ENCODE measurements at regions not wholly inside any gene's neighbourhood (a gene's known extent, or its start where the extent isn't known, plus 50 kb on each side); places are given as distances from the start of the nearest gene placed in this dataset.

DNA sequence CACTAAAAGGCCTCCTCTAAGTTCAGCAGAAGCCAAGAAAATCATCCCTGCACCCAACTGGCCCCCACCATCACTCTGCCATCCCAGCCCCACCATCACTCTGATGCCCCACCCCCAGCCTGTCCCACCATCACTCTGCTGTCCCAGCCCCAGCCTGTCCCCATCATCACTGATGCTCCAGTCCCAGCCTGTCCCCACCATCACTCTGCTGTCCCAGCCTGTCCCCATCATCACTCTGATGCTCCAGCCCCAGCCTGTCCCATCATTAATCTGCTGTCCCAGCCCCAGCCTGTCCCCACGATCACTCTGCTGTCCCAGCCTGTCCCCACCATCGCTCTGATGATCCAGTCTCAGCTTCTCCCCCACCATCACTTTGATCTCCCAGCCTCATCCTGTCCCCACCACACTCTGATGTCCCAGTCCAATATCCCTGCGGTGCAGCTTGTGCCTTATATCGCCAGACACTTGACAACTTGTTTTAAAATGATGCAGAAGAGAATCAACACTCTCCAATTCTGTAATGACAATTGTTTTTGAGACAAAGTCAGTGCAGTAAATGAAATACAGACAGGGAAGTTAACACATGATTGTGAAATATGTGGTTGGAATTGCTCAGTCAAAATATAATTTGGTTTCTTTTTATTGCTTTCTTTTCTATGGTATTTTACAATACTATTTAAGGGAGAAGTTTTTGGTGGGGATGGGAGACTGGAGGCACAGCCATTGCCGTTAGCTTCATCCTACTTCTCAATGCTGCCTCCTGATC is 100.8 kb downstream of the TNFAIP3 start:
- no peak overlapping the region for H3K27ac ChIP-seq (ENCODE audit: extremely low read depth, low read depth, low read length)
- no peak for FAIRE-seq
- no peaks in the 10 kb centered on the region for H3K9me1 ChIP-seq (ENCODE audit: control insufficient read depth, insufficient read depth, low read length)
- intact Hi-C loops (cut with micrococcal nuclease), result no loop called here
- POLR2A ChIA-PET, result interaction anchor here (0.5 kb wide), 1 partner anchor 391 kb away, joined by 3 read pairs; no protein-coding TSS in a partner anchor
- TF ChIP-seq GTF2E2 (tag; IDR thresholded peaks at IDR 0.05) (0 out of 2 replicates have a peak, but pooled peaks have one; percentile 21), CEBPB (tag; IDR thresholded peaks at IDR 0.05) (peak; percentile 94), TRIM24 (IDR thresholded peaks at IDR 0.05) (0 out of 4 replicates have a peak, but pooled peaks of 1 of the 2 experiments have one; percentile 51), CEBPG (CRISPR knock-in tag; IDR thresholded peaks at IDR 0.05) (peak; percentile 85), CEBPG (tag; conservative IDR thresholded peaks at IDR 0.05 in 1 of 2, IDR thresholded peaks at IDR 0.05 in 1 of 2) (peak; percentile 77 to 94), TEAD1 (CRISPR knock-in tag; IDR thresholded peaks at IDR 0.05) (no peak)
- H3K27me3 ChIP-seq (ENCODE audit: control insufficient read depth in 2 of 2, insufficient read depth in 2 of 2, low read length in 2 of 2), result no peaks in the 10 kb centered on the region
- H3K4me1 ChIP-seq (replicated peaks in 1 of 2; ENCODE audit: control insufficient read depth in 2 of 2, insufficient read depth in 2 of 2, low read length in 2 of 2), result peaks cover 7 to 28% of the 10 kb centered on the region in 2 experiments; a peak in 3 of 5 replicates
- CTCF ChIA-PET (ENCODE audit: low intra/inter-chr PET ratio), result interaction anchor here (0.6 kb wide), 1 partner anchor 323 kb away, joined by 3 read pairs; no protein-coding TSS in a partner anchor
- no TSS peak for BruUV-seq (replicated peaks)
- peak; percentile 12; the same call in 2 of the 3 replicates for ATAC-seq
- H3K9me3 ChIP-seq (replicated peaks; ENCODE audit: control insufficient read depth, insufficient read depth, low read depth, low read length), result no peaks in the 10 kb centered on the region
- no peak overlapping the region for H3K4me3 ChIP-seq
- H4K20me1 ChIP-seq (replicated peaks; ENCODE audit: control insufficient read depth, insufficient read depth, low read length), result no peaks in the 10 kb centered on the region
- H3K9ac ChIP-seq (ENCODE audit: insufficient read depth in 1 of 2, low read depth in 2 of 2, low read length in 2 of 2), result peak overlapping the region in 1 of 2 experiments; percentile 18; a peak in 1 of 4 replicates
- DNase-seq (ENCODE audit: extremely low read depth in 1 of 4, low spot score in 3 of 4), result no peak
- no peaks in the 10 kb centered on the region for H3K36me3 ChIP-seq (ENCODE audit: control insufficient read depth, insufficient read depth, low read length)
- H3K79me2 ChIP-seq (ENCODE audit: control insufficient read depth, insufficient read depth, low read length), result no peaks in the 10 kb centered on the region
- in situ Hi-C loops (cut with MboI), result loop anchor here (10.0 kb wide), 1 partner anchor 263 kb away; no protein-coding TSS in a partner anchor
- no peak overlapping the region for H2AFZ ChIP-seq (ENCODE audit: low read depth, low read length)
- H3K4me2 ChIP-seq (ENCODE audit: insufficient read depth, low read length), result no peak overlapping the region
- WGBS (ENCODE audit: insufficient coverage, low coverage, missing lambda C conversion rate), result 55% methylated on average over 5 of the region's 5 CpGs

All from K562 (cell line).